Kidney tubule cell (primary cell): ENCODE measurements at regions not wholly inside any gene's neighbourhood (a gene's known extent, or its start where the extent isn't known, plus 50 kb on each side); places are given as distances from the start of the nearest gene placed in this dataset.
A peak's percentile ranks its signal among the peaks of the same experiment; 100 is the strongest.

Experiments
- DNase-seq: peaks from one replicate; pipeline ENCODE4 v3.0.0-alpha.2; 2018; ENCODE audit warnings: low spot score

GRCh38 chr16:73186752-73187601 lies 139.0 kb upstream of the ZFHX3 start:
- no peak for DNase-seq

DNA sequence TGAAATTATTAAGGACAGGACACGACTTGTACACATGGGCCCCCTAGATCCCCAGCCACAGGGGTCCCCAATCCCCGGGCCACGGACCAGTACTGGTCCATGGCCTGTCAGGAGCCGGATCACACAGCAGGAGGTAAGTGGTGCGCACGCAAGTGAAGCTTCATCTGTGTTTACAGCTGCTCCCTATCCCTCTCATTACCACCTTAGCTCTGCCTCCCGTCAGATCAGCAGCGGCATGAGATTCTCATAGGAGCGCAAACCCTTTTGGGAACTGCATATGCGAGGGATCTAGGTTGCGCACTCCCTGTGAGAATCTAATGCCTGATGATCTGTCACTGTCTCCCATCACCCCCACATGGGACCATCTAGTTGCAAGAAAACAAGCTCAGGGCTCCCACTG lies 137.8 kb upstream of the ZFHX3 start:
- no peak for DNase-seq

DNA sequence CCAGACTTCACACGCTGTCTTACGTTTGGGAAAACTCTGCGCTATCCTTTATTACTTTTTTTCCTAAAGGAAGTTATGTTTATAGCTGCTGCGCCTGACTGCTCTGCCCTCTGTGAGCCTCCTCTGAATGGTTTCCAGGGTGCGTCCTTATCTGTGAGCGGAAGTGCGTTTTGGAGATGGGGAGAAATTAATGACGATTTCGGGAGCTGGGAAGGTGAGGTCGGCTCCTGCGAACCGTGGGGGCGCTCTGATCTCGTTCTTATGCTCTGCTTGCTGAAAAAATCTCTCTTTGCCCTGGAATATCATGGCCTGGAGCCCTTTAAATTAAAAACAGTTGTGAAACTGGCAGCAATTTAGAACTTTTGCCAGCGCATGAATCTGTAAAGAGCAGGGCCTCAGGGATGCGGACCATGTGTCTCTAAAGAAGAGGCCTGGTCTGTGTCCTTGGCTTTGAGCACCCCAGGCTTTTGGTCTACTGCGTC lies 135.7 kb upstream of the ZFHX3 start:
- DNase-seq, result no peak

DNA sequence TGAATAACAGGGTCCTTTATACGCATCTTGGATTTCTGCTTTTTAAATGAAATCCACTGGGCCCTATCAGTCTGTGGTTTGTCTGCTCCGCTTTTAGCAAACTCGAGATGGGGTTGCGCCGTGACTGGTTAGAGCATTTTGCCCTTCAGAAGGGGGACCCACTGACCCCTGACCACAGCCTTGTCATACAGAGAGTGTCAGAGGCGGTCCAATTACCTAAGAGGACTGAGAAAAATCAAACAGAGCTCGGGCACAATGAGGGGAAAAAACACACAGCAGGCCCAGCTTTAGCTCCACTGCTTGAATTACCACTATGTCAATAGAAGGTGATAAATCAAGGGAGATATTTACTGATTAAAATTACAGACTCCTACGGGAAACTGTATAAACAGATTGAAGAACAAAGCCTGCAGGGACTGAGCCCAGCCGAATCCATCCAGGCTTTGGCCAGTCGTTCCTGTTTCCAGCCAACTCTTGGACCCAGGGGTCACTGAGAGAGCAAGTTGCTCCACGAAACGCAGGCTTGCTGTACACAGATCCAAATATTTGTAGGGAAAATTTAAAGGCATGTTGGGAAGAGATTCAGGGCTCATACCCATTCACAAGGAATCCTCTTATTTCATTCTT lies 131.9 kb upstream of the ZFHX3 start:
- no peak for DNase-seq

- DNase-seq, result no peak
Observed at GRCh38 chr16:73177729-73178295, 129.9 kb upstream of the ZFHX3 start.

GRCh38 chr16:73176577-73177013 lies 128.7 kb upstream of the ZFHX3 start:
- DNase-seq, result peak; percentile 86

- DNase-seq, result no peak
Observed at GRCh38 chr16:73172973-73173709, 125.2 kb upstream of the ZFHX3 start.

DNA sequence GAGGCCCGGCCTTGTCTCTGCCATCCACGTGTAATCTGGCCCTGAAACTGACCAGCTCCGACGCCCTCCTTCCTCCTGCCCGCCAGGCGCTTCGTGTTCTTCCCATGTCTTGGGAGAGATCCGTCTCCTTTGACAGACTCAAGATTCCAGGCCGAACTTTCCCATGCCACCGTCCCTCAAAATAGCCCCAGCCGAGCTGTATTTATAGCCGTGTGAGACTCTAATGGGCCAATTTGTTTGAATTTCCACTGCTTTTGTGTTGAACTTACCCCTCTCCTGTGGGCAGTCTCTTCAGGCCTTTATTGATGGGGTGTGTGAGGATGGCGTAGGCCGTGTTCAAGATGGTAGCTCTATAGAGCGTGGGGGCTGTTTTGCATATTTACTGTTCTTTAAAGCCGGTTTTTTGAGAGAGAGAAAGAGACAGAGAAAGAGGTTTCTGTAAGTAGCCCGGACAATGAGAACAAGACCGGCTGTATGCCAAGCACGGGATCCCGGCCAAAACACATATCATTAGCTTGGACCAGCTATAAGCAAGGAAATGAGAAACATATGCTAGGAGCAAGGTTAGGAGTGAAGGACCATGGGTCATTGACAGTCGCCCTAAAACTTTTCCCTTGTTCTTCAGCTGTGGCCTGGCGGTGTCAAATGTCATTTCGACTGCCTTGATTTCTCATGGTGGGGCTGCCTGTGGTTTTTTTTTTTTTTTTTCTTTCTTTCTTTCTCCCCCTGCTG lies 124.5 kb upstream of the ZFHX3 start:
- peak; percentile 30 for DNase-seq

DNA sequence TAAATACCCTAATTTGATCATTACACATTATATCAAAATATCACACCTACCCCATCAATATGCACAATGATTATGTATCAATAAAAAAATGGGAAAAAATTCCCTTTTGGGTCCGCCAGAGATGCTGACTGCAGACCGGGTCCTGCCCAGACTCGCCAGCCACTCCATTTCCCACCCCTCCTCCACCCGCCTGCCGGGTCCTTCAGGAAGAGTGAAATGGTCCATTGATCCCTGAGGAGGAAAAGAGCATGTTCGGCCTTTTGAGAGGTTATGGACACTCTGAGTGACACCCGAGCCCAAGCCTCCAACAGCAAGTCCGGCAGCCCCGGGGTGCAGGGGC lies 123.9 kb upstream of the ZFHX3 start:
- DNase-seq, result no peak

DNA sequence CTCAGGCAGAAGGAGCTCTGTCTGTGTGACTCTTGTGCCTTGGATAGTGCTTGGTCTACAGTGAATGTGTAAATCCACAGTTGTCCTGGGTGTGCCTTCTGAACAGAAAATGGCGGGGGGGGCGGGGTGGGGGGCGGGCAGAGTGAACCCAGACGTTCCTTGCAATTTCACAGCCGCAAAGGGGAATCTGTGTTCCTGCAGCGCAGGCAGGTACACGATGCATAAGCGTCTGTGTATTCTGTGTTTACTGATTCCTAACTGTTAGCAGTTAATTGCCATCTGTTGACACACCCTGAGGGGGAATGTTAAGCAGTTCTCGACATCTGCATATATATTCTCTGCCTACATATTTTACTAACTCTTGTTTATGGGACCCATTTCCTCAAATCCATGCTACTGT lies 123.5 kb upstream of the ZFHX3 start:
- DNase-seq, result no peak

DNA sequence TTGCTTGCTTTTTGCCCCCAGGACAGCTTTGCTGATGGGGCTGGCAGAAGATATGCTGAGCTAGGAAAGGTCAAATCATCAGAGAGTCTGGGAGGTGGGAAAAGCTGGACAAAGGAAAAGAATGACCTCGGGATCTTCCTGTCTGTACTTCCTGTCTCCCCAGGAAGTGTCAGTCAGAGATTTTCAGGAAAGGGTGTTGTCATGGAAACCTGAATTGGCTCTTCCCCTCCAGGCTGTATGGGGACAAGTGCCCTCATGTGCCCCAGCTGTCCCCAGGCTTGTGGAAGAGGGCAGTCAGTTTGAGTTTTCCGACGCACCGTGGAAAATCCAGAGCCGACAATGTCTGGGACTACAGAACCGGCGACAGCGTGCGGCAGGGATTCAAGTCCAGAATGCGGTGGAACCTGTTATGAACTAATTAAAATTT lies 122.7 kb upstream of the ZFHX3 start:
- DNase-seq, result peak; percentile 17

DNA sequence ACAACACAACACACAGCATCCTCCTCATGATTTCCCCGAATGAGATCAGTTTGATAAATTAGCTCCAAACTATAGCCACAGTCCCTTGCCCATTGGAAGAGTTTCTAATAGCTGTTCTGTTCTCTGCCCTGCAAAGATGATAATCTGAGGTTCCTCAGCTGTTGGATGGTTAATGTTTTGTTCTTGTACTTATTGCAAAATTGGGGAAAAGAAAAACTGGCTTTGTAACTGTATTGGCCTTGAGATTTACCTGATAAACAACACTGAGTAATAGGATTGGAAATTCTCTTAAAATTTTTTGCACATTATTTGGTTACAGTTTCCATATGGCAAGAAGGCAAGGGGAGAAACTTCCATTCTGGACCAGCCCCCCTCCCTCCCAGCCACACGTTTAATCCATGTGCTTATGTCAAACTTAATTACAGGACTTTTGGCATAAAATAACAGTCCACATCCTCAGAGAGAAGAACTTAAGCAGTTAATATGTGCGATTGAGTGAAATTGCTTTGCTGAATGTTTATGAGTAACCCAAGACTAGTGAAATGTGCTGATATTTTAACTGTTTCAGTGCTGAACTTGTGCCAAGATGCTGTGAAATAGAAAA lies 119.1 kb upstream of the ZFHX3 start:
- DNase-seq, result no peak

- no peak for DNase-seq
Observed at GRCh38 chr16:73166441-73166851, 118.5 kb upstream of the ZFHX3 start.

DNA sequence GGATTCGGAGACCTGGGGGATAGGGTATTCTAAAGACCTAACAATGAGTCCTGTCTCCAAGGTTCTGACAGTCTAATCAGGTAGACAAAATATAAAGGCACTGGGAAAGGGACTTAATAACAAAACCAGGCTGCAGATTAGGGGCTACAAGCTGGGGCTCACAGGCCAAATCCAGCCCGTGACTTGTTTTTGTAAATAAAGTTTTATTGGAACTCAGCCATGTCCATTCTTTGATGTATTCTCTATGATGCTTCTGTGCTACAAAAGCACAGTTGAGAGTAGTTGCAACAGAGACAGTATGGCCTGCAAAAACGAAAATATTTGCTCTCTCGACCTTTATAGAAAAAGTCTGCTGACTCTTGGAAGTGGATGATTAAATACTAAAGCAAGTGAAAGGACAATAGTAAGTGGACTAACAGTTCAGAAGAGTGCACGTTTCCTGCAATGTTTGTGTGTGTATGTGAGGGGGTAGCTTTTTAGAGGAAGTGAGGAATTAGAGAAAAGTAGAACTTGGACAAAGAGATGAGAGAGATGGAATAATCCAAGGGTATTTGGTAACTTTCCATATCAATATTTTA lies 115.4 kb upstream of the ZFHX3 start:
- no peak for DNase-seq

DNA sequence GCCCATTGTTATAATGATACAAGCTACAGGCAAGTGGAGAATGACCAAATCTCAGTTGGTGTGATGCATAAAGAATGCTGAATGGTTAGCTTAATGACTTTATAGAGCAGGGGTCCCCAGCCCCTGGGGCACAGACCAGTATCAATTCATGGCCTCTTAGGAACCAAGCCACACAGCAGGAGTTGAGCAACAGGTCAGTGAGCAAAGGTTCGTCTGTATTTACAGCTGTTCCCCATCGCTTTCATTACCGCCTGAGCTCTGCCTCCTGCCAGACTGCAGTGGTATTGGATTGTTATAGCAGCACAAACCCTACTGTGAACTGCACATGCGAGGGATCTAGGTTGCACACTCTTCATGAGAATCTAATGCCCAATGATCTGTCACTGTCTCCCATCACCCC lies 114.0 kb upstream of the ZFHX3 start:
- DNase-seq, result no peak

- no peak for DNase-seq
Observed at GRCh38 chr16:73159296-73159695, 111.4 kb upstream of the ZFHX3 start.

DNA sequence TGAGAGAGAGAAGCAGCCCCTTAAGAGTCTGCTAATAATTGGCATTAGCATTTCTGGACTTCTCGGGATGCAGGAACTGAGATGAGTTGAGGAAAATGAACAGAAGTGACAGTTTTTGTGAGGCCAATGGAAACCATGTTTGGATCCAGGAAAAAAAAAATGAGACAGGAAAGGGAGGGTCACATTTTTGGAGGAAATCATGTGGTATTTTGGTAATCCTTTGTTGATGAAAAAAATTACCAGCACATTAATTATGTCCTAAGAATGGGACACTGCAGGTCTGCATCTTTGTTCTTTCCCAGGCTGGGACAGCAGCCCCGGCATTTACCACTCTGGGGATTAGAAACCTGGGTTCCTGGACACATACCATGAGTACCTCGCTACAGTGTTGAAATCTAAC lies 109.9 kb upstream of the ZFHX3 start:
- DNase-seq, result no peak

- DNase-seq, result no peak
Observed at GRCh38 chr16:73154063-73154870, 106.3 kb upstream of the ZFHX3 start.

DNA sequence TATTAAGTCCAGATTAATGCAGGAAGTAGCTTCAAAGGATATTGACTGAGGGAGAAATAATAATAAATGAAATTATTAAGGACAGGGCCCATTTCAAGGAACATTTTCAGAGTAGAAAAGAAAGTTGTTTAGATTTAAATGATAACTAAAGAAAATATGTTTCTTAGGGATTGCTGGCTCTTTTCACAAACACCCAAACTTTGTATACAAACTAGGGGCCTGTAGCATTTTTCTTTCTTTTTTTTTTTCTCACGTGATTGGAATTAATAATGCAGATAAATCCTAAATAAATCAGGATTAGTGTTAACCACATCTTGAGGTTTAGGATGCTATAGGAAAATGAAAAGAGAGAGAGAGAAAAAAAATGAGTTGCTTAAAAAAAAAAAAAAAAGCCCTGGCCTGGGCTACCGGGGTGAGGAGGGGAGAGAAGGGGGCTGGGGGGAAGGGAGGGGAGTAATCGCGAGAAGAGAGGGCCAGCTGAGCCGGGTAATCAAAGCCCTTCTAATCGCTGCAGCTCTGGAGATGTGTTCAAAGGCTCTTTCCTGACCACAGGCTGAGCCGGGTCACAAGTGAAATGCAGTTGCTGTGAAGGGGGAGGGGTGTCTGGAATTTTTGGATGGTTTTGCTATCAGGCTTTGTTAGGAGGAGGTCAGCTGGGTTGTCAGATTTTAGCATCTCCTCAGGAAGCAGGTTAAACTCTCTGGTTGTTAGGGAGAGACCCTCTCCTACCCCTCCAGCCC lies 104.6 kb upstream of the ZFHX3 start:
- DNase-seq, result no peak
